CD14-positive monocyte (primary cell): ENCODE measurements at regions not wholly inside any gene's neighbourhood (a gene's known extent, or its start where the extent isn't known, plus 50 kb on each side); places are given as distances from the start of the nearest gene placed in this dataset.

Experiments
- DNase-seq, 3 donors: peaks; one replicate each; pipeline ENCODE4 v3.0.0-alpha.2; 2011 to 2022
- H2AFZ ChIP-seq: 2 replicates; pipeline ENCODE4 v1.6.0; 2012; ENCODE audit warnings: mild to moderate bottlenecking, low read depth, low read length, inconsistent platforms; ENCODE audit not compliant: insufficient read depth, poor library complexity, severe bottlenecking
- H3K27ac ChIP-seq, 2 donors: 1 replicate in 1 of 2; 2 replicates in 1 of 2; pipeline ENCODE4 v1.5.1; 2012 to 2013; ENCODE audit warnings: low read length in 2 of 2, control low read depth in 1 of 2, inconsistent platforms in 1 of 2, low read depth in 1 of 2, mild to moderate bottlenecking in 1 of 2
- H3K27me3 ChIP-seq, 2 donors: one replicate each; pipeline versions ENCODE4 v1.6.0 to v1.6.1; 2011 to 2013; ENCODE audit warnings: low read length in 2 of 2; ENCODE audit not compliant: control insufficient read depth in 2 of 2, insufficient read depth in 2 of 2
- H3K36me3 ChIP-seq, 2 donors: replicated peaks in 1 of 2; 1 replicate in 1 of 2; 2 replicates in 1 of 2; pipeline versions ENCODE4 v1.5.1 to v1.6.1; 2012 to 2013; ENCODE audit warnings: low read length in 2 of 2, control low read depth in 1 of 2, inconsistent platforms in 1 of 2, mild to moderate bottlenecking in 1 of 2; ENCODE audit not compliant: insufficient read depth in 2 of 2, control insufficient read depth in 1 of 2
- H3K4me1 ChIP-seq, 2 donors: 1 replicate in 1 of 2; 2 replicates in 1 of 2; pipeline versions ENCODE4 v1.5.1 to v1.6.1; 2012 to 2013; ENCODE audit warnings: low read length in 2 of 2, control low read depth in 1 of 2, inconsistent platforms in 1 of 2, mild to moderate bottlenecking in 1 of 2, moderate library complexity in 1 of 2; ENCODE audit not compliant: insufficient read depth in 2 of 2, control insufficient read depth in 1 of 2
- H3K4me2 ChIP-seq: replicated peaks from 2 replicates; pipeline ENCODE3; 2012; ENCODE audit warnings: low read length, moderate library complexity, mild to moderate bottlenecking; ENCODE audit not compliant: poor library complexity, severe bottlenecking; ENCODE audit errors: extremely low read depth
- H3K4me3 ChIP-seq, 3 experiments: fragments of 200-600 bp in 1 of 3; sonication (generic) in 1 of 3; replicated peaks in 1 of 3; 1 replicate in 2 of 3; 2 replicates in 1 of 3; pipeline ENCODE4 v1.5.1; 2011 to 2013; ENCODE audit warnings: low read length in 3 of 3, mild to moderate bottlenecking in 3 of 3, control low read depth in 2 of 3, low read depth in 2 of 3, inconsistent platforms in 1 of 3, moderate library complexity in 1 of 3
- H3K79me2 ChIP-seq: 2 replicates; pipeline ENCODE4 v1.6.0; 2012; ENCODE audit warnings: mild to moderate bottlenecking, control low read depth, inconsistent platforms, low read length, moderate library complexity; ENCODE audit not compliant: insufficient read depth
- H3K9ac ChIP-seq: 2 replicates; pipeline ENCODE4 v1.6.0; 2017; ENCODE audit warnings: low read length, mild to moderate bottlenecking; ENCODE audit not compliant: insufficient read depth, poor library complexity, severe bottlenecking
- H3K9me3 ChIP-seq, 2 donors: replicated peaks in 1 of 2; 1 replicate in 1 of 2; 2 replicates in 1 of 2; pipeline versions ENCODE4 v1.5.1 to v1.6.1; 2012 to 2013; ENCODE audit warnings: low read length in 2 of 2, control low read depth in 1 of 2; ENCODE audit not compliant: control insufficient read depth in 1 of 2, insufficient read depth in 1 of 2
- H4K20me1 ChIP-seq: 2 replicates; pipeline ENCODE4 v1.6.0; 2012; ENCODE audit warnings: mild to moderate bottlenecking, low read length, control low read depth, moderate library complexity; ENCODE audit not compliant: insufficient read depth
- H3K27ac Mint-ChIP-seq, 7 donors: one replicate each; pipeline ENCODE4 v1.8.0; 2020; ENCODE audit warnings: mild to moderate bottlenecking in 7 of 7, mixed read lengths in 7 of 7, moderate library complexity in 6 of 7, inconsistent platforms in 2 of 7
- H3K27me3 Mint-ChIP-seq, 3 donors: one replicate each; pipeline ENCODE4 v1.8.0; 2021 to 2022; ENCODE audit warnings: low read depth in 3 of 3, mild to moderate bottlenecking in 3 of 3, mixed read lengths in 3 of 3, moderate library complexity in 3 of 3, inconsistent platforms in 1 of 3
- H3K36me3 Mint-ChIP-seq, 2 donors: one replicate each; pipeline ENCODE4 v1.8.0; 2020; ENCODE audit warnings: mixed read lengths in 2 of 2, inconsistent platforms in 1 of 2, mild to moderate bottlenecking in 1 of 2
- H3K4me1 Mint-ChIP-seq: one replicate; pipeline ENCODE4 v1.8.0; 2020; ENCODE audit warnings: mild to moderate bottlenecking, mixed read lengths
- H3K4me3 Mint-ChIP-seq, 2 donors: one replicate each; pipeline ENCODE4 v1.8.0; 2020; ENCODE audit warnings: mild to moderate bottlenecking in 2 of 2, mixed read lengths in 2 of 2, moderate library complexity in 1 of 2
- H3K9me3 Mint-ChIP-seq, 7 donors: one replicate each; pipeline ENCODE4 v1.8.0; 2020 to 2022; ENCODE audit warnings: mixed read lengths in 7 of 7, mild to moderate bottlenecking in 6 of 7, moderate library complexity in 6 of 7, inconsistent platforms in 2 of 7
- CTCF ChIP-seq: fragments of 200-600 bp; IDR thresholded peaks from one replicate; pipeline ENCODE4 v1.8.0; 2022; ENCODE audit warnings: antibody characterized with exemption, mild to moderate bottlenecking
- WGBS: methylation state at CpG from one replicate; pipeline ENCODE4 v1.1.5; 2013; ENCODE audit warnings: missing lambda C conversion rate; ENCODE audit not compliant: insufficient coverage; 5-methylcytosine and 5-hydroxymethylcytosine counted together
- intact Hi-C, 2 donors: fragments of 100-400 bp; cut with micrococcal nuclease; formaldehyde crosslinking; loops; one replicate each; pipeline versions ENCODE4 v1.15.0 to v1.15.1; 2023

GRCh38 chr9:26165426-26165825, 487.2 kb upstream of the TUSC1 start:
- WGBS, result no CpG with 5 or more reads among the region's 3 CpGs
- H3K4me2 ChIP-seq, result no peak overlapping the region

GRCh38 chr9:26163931-26164330, 485.7 kb upstream of the TUSC1 start:
- TF ChIP-seq CTCF, result no peak
- peaks cover 0 to 6% of the 10 kb centered on the region in 2 donors for H3K9me3 ChIP-seq
- intact Hi-C loops, result no loop called here
- no peaks in the 10 kb centered on the region for H3K36me3 ChIP-seq
- no peaks in the 10 kb centered on the region for H3K27me3 ChIP-seq
- Mint-ChIP-seq H3K27me3 (no peaks in the 10 kb centered on the region), H3K4me1 (no peaks in the 10 kb centered on the region), H3K4me3 (no peak overlapping the region), H3K36me3 (no peaks in the 10 kb centered on the region), H3K27ac (no peak overlapping the region), H3K9me3 (peaks cover 0 to 10% (median 1%) of the 10 kb centered on the region in 7 donors)
- no peaks in the 10 kb centered on the region for H4K20me1 ChIP-seq
- H3K27ac ChIP-seq, result no peak overlapping the region
- H3K79me2 ChIP-seq, result no peaks in the 10 kb centered on the region
- H2AFZ ChIP-seq, result no peak overlapping the region
- DNase-seq, result no peak
- no peaks in the 10 kb centered on the region for H3K4me1 ChIP-seq
- H3K4me3 ChIP-seq, result no peak overlapping the region
- no peak overlapping the region for H3K9ac ChIP-seq
- no peak overlapping the region for H3K4me2 ChIP-seq

More at GRCh38 chr9:26165426-26165825, 487.2 kb upstream of the TUSC1 start:
- no peak overlapping the region for H3K4me3 Mint-ChIP-seq
- no peaks in the 10 kb centered on the region for H3K4me1 Mint-ChIP-seq
- Histone ChIP-seq H3K9me3 (peaks cover 0 to 6% of the 10 kb centered on the region in 2 donors), H3K36me3 (no peaks in the 10 kb centered on the region), H3K9ac (no peak overlapping the region), H3K4me3 (no peak overlapping the region), H3K27me3 (no peaks in the 10 kb centered on the region), H2AFZ (no peak overlapping the region), H4K20me1 (no peaks in the 10 kb centered on the region), H3K27ac (no peak overlapping the region), H3K4me1 (no peaks in the 10 kb centered on the region), H3K79me2 (no peaks in the 10 kb centered on the region)
- intact Hi-C loops, result no loop called here
- DNase-seq, result no peak
- H3K27me3 Mint-ChIP-seq, result no peaks in the 10 kb centered on the region
- peaks cover 0 to 10% (median 1%) of the 10 kb centered on the region in 7 donors for H3K9me3 Mint-ChIP-seq
- no peak for TF ChIP-seq CTCF
- H3K36me3 Mint-ChIP-seq, result no peaks in the 10 kb centered on the region
- H3K27ac Mint-ChIP-seq, result no peak overlapping the region
